ENCODE measurements at regions not wholly inside any gene's neighbourhood (a gene's known extent, or its start where the extent isn't known, plus 50 kb on each side); places are given as distances from the start of the nearest gene placed in this dataset.

DNA sequence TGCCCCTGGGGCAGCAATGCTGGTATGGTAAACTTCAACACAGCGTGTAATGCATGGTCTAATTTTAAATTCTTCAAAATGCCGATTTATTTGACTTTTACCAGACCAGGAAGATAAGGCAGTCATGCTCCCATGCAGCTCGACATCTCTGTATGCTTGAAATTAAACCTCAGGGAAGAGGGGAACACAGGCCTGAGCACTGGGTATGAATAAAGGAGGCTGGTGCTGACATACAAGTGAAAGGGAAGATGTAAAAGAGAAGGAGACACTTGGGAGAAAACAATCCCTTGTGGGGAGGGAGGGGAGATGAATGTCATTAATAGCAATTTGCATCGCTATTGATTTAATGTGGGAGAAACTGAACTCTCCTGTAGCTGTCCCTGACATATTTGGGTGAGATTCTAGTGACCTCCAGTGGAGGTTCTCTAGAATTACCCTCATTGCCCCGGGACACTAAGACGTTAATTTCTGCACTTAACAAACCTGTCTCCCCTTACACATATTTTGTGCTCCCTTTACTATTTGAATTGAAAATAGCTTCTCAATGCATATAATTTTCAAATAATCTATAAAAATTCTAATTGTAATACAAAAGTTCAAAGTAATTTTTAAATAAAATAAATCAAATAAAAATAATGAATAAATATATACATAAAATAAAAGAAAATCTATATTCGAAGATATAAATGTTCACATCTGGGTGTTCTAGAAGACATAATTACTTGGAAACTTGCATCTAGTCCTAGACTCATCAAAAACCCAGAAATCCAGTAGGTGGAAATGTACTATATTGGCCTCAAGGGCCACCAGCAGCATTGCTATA lies 283.1 kb downstream of the LMX1A start:
- DNase-seq (ENCODE audit: low spot score), result no peak

DNA sequence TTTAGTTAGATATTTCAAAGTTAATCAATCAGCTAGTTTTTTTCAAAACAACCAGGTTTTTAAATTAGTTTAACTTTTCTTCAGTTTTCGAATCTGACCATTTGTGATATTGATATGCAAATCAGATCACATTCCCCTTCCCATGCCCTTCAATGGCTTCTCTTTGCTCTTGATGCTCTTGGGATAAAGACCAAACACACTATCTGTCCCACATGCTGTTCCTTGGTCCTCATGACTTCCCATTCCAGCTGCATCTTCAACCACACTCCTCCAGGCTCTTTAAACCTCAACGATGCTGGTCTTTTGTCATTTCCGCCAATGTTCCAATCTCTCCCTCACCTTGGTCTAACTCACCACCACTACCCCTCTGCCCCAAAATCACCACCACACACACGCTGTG lies 285.8 kb downstream of the LMX1A start:
- DNase-seq (ENCODE audit: low spot score), result no peak

DNA sequence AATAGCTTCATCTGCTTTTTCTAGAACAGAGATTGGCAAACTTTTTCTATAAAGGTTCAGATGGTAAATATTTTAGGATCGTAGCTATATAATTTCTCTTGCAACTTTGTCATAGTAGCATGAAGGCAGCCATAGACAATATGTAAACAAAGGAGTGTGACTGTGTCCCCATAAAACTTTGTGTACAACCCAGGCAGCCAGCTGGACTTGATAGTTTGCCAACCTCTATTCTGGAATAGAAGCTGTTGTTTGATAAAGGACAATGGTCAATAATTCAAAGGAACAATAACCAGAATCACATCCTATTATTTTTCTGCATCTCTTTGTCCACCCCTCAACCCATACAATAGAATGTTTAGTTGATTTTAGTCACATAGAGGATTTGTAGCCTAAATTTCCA lies 286.7 kb downstream of the LMX1A start:
- no peak for DNase-seq (ENCODE audit: low spot score)

DNA sequence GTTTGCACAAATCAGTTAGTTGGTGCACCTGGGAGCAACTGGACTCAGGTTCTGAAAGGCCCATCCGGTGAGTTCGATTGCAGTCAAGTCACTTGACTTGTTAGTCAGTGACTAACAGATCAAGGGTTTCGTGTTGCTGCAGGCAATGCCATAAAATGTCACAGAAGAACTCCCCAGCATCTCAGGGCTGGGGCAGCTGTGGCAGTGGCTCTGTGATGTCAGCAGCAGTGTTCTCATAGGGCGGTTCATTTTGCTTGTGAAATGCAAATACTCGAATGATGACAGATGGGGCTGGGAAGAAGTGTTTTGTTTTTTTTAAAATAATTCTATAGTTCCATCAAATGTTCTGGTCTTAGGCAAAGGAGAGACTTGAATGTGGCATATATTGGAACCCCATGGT lies 287.8 kb downstream of the LMX1A start:
- no peak for DNase-seq (ENCODE audit: low spot score)

DNA sequence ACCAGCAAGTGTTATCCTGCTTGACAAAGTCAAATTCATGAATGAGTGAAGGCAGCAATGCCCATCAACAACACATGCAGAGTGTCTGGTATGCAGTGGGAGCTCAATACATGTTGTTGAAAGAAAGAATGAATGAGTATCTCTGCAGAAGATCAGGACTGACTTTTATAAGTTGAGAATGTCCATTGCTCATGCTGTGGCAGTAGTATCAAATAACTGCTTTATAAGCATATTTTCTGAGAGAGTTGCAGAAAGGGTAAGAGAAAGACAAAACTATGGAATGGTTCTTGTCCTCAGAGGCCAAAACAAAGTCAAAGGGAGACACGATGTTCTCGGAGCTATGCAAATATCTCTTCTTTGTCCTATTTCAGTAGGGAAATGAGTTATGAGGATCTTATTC lies 288.7 kb downstream of the LMX1A start:
- no peak for DNase-seq (ENCODE audit: low spot score)

DNA sequence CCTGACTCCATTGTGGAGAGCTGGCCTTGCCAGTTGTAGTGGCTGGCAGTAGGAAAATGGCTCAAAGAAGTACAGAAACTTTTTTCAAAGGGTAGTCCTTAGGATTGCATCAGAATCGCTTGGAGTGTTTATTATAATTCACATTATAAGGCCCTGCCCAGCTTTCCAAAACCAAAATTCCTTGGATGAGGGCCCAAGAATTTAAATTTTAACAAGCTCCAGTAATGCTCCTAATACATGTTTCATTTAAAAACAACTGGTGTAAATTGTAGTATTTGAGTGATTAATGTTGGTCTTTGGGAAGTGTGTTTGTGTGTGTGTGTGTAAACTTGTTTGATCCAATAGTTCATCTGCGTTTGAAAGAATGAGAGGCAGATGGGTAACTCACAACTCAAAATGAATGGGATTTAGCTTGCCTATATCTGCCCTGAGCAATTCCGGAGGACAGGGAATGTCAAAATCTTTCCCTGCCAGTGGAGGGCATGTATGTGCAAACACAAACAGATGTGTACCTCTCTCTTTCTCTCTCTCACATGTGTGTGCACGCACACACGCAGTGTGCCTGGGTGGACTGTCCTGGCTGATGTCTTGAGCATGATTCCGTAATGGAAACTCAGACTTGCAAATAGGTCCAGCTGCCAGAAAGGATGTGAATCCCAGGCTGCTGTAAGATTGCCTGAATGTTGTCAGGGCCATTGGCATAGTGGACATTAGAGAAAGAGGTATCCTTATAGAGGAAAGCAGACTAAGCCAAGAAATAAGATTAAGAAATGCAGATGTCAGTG lies 293.1 kb downstream of the LMX1A start:
- DNase-seq (ENCODE audit: low spot score), result no peak

DNA sequence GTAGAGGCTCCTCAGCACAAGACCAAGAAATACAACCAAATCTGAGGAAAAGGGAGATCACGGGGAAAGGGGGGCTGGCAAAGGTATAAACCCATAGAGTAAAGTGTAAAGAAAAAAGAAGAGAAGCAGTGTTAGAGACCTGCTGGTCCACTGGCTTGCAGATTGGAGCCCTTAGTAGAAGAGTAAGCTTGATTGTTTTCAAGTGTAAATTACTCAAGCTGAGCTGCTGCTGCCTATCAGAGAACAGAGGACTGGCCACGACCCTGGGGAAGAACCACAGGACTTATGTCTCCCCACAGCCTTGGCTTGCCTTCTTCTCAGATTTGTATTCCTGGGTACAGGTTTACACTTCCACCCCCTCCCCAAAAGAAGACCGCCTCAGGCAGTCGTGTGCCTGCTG lies 294.2 kb downstream of the LMX1A start:
- DNase-seq (ENCODE audit: low spot score), result no peak

DNA sequence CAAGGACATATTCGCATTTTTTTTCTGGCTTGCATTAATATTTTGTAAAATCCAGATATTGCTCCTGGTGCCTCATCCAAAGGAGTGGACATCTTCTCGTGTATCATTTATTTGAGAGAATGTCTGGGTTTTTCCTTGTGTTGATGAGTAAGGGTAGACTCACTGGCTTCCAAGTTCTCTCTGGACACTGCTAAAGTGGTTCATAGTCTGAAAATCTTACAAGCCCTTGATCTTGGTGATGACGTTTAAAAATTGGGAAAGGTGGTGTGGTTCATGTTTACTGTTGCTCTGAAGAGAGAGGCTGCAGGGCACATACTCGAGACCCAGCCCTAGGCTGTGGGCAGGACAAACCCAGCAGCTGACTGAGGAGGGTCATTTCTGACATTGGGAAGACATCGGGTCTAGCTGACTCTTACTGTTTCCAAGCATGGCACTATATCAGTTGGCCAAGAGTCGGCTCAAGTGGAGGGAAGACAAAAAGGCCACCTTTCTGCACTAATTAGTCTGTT lies 296.2 kb downstream of the LMX1A start:
- DNase-seq (ENCODE audit: low spot score), result no peak

DNA sequence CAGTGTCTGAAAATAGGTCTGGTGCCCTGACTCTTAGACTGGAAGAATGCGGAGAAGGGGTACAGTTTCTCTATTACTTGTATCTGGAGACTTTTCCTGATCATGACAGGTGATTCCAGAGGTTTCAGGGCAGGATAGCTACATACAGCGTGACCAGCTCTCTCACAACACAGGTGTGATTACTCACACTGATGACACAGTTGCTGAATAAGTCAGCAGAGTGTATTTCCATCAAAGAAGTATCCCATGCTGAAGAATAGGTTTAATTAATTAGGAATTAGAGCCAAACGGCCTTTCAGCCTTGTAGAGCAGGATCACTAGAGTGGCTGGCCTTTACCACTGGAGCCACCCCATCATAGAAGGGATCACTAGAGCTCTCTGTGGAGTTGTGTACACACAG lies 298.6 kb downstream of the LMX1A start:
- DNase-seq (ENCODE audit: low spot score), result no peak

DNA sequence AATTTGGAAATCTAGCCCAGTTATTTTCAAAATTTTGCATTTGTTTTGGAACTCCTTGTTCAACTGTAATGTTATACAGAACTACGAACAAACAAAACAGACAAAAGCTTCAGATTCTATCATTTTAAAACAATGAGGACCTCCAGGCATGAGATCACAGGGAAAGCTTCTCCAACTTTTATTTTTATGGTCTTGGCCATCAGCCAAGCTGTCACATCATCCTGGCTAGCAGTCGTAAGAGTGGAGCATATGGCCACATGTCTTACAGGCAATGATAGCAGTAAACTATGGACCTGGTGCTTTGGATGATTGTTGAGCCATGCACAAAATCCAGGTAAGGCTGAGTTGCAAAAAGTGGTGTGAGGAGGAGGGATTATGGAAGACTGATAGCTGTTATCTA lies 299.6 kb downstream of the LMX1A start:
- DNase-seq (ENCODE audit: low spot score), result no peak

DNA sequence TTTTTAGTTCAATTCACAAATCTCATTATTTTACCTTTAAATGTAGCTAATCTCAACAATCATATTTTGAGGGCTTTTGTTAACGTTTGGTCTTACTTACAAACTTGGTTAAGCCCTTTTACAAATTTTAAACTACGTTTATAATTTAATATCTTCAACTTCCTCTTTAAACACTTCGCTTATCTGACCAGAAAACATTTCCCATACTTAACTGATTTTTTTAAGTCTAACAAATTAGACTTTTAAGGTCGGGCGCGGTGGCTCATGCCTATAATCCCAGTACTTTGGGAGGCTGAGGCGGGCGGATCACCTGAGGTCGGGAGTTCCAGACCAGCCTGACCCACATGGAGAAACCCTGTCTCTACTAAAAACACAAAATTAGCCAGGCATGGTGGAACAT lies 300.9 kb downstream of the LMX1A start:
- DNase-seq (ENCODE audit: low spot score), result no peak

DNA sequence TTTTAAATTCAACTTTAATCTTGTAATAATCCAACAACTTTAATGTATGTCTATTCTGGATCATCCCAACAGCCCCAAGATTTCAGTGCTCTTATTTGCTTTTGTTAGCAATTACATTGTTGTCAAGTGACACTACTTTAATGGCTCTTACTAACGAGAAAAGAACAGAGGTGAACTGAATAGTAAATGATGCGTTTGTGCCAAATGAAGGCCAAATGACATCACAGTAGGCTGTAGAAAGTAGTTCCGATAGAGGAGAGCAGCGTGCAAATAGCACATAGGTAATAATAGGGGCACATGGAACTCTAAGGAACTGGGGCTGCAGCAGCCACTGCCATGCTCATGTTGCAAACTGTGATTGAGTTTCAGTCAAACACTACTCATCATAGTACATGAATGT lies 301.9 kb downstream of the LMX1A start:
- no peak for DNase-seq (ENCODE audit: low spot score)

DNA sequence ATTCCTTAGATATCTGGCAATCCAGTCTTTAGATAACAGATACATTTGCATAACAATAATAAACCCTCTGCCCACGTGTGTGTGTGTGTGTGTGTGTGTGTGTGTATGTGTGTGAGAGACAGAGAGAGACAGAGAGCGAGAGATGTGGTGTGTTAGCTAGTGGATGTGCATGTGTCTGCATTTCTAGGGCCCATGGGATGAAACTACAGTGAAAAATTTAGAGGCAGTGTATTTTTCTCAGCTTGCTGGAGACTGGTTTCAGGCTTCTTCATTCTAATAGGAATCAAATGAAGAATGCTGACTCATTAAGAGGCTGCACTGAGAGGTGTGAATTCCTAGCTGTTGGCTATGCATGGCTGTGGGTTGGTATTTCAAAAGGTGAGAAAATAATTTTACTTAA lies 303.2 kb downstream of the LMX1A start:
- DNase-seq (ENCODE audit: low spot score), result no peak

DNA sequence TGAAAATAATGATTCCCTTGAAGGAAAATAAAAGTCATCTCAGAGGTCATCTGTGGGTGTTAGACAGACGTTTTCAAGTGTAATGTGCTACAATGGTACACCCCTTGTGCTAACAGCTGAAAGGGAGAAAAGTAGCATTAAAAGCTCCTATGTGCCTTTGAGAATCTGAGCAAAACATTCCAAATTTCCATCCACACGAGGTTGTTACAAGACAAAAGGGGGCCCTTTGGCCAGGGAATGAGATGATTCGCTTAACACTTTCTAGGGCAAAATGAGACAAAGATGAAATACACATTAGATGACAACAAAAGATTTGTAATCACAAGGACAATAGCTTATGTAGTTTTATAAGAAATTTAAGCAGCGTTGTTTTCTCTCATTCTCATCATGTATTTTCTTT lies 303.6 kb downstream of the LMX1A start:
- no peak for DNase-seq (ENCODE audit: low spot score)

DNA sequence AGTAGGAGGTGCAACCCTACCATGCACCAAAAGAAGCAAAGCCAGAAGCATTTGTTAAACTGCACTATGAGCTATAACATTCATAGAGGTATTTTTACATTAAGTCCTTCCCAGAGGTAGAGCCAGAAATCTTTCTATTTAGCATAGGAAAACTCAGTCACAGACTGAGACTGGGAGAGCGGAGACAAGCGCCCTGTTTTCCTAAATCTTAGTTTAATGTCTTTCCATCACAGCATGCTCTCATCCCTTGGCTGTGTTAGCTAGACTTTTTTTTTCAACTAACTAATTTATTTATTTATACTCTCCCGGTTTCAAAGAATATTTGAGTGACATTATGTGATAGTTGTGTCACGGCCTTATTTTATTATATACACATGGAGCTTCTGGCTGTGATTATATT lies 304.1 kb downstream of the LMX1A start:
- DNase-seq (ENCODE audit: low spot score), result no peak

DNA sequence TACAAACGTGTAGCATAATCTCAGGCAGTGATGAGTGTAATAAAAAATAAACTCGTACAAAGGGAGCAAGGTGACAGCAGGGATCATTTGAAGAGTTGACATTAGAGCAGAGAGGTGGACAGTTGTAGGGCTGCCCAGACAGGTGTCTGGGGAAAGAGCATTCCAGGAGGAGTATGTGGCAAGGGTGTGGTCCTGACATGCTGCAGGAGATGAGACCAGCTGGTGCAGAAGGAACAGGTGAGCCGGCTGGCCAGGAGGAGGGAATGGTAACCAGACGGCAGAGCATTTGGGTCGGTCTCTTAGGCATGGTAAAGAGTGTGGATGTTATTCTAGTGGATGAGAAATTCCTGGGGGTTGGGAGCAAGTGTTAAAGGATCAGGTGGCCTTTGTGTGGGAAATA lies 306.3 kb downstream of the LMX1A start:
- DNase-seq (ENCODE audit: low spot score), result no peak

DNA sequence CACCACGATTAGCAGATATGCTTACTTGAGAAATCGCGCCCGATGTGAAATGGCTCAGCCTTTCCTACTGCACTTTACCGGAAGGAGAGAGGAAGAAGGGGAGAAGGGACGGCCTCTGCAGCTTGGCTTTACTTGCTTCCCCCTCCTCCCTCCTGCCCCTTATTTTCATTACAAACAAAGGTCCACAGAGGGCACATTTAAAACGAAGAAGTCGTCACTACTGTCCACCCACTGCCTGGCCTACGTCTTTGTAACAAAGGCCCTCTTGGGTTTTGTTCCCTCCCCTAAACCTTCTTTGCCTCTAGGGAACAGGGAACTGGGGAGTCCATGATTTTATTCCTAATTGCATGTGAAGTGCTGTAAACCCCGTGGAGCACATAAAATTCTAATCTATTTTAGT lies 308.5 kb downstream of the LMX1A start:
- no peak for DNase-seq (ENCODE audit: low spot score)

DNA sequence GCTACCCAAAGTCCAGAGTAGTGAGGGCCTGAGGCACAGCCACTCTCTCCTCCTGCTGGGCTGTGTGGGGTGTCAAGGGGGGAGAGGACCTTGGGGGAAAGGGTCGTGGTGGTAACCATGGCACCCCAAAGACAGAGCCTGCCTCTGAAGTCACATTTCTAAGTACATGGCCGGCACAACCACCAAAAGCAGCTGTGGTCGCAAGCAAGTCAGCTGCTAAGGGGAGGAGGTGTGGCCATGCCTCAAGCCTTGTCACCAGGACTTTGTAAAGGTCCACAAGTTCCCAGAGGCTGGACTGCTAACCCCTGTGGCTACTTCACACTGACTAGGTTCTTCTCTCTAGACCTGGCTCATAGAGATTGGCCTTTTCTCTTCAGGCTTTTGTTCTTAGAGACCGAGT lies 310.6 kb downstream of the LMX1A start:
- DNase-seq (ENCODE audit: low spot score), result no peak

DNA sequence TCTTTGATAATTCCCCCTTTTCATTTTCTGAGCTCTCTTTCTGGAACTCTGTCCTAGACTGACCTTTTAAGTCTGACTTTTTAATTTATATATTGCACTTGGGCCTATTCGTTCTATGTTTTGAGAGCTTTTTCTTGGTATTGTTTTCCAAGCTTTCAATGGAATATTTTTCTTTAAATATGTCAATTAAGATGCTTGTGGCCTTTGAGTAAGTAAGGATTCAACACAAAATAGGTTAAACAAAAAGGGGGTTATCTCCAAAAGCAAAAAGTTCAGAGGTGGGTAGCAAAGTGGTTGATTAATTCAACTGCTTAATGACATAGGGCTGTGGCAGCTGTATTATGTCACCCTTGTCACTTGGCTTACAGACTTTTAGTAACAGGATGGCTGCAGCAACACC lies 315.9 kb downstream of the LMX1A start:
- no peak for DNase-seq (ENCODE audit: low spot score)

DNA sequence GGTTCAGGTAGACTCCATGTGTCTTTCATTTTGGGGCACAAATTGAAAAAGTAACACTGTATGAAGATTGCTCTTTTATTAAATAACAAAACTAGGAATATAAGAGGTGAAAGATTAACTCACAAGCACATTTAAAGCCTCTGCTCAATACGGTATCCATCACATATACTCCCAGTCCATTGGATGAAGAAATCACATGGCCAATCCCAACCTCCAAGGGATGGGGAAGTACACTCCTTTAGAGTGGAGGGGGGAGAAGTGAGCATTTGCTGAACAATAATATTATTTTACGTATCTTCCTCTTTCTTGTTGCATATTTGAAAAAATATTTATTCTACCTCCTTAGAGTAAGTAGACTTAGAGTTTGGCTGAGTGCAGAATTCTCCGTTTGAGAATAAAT lies 316.5 kb downstream of the LMX1A start:
- DNase-seq (ENCODE audit: low spot score), result no peak

DNA sequence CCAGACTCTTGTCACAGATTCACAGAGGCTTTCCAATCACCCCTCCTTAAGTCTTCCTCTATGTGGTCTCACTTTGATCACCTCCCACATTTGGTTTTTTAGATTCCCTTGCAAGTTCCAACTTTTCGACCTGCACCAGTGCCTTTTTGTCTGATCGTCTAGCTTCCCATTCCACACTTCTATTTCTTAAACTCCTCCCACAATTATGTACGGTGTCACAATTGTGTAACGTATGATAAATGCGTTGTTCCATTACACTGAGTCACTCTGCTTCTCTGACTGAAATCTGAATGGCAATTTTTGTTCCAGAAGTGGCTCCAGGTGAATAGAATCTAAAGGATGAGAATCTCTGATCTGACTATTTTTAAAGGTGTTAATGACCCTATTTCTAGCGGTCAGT lies 320.1 kb downstream of the LMX1A start:
- DNase-seq (ENCODE audit: low spot score), result no peak

DNA sequence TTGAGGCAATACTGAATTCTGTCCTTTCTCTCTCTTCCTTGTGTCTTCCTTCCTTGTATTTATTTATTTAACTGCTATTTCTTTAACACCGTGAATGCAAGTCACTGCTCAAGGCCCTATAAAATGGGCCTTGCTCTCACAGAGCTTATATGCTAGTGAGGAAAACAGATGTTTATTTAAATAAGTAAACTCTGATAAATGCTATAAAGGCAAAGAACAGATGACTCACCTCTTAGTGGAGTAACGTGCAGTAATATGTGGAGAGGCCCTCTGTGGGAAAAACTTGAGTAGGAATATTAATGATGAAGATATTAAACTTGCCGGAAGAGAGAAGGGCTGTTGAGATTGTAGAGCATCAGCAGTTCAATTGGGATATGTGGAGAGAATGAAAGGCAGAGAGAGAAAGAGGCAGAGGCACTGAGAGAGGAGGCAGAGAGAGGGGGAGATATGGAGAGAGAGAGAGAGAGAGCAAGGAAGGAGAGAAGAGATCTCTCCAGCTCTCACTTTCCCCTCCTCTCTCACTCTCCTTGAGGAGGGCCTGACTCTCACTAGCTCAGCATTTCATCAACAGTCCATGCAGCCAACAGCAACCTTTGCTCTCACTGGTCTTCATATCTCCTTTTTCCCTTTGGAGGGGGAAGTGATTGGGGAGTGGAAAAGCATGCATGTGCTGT lies 322.2 kb downstream of the LMX1A start:
- DNase-seq (ENCODE audit: low spot score), result no peak

DNA sequence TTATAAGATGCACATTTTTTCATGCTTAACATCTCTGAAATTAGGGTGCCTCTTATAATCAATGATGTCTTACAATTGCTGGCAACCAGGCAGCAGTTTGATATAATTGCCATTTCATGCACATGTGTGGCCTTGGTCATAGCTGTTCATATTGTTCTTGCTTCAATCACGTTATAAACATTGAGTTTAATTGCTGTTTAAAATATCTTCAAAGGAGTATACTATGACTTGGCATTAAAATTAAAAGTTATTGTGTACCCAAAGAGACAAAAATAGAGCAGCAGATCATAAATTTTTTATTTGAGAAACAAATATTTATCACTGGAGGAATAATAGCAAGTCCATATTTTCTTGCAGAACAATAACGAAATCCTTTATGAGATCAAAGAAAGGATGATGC lies 325.5 kb downstream of the LMX1A start:
- no peak for DNase-seq (ENCODE audit: low spot score)
